Lower lobe of right lung (tissue), 2 donors: ENCODE measurements at regions not wholly inside any gene's neighbourhood (a gene's known extent, or its start where the extent isn't known, plus 50 kb on each side); places are given as distances from the start of the nearest gene placed in this dataset.
A peak's percentile ranks its signal among the peaks of the same experiment; 100 is the strongest.
"Not testable (repeated sequence)": the region's sequence is repeated elsewhere in the genome, so short reads cannot be mapped to it uniquely, and the experiment has no call there.

ENCODE experiments used
- ATAC-seq, 2 donors: fragments of 200-7000 bp; cut with Tn5 transposase; one replicate each; pipeline ENCODE4 v1.9.1; 2020 to 2022; ENCODE audit warnings: mild to moderate bottlenecking in 2 of 2, moderate library complexity in 2 of 2
- DNase-seq: peaks from one replicate; pipeline ENCODE4 v3.0.0-alpha.2; 2020
- H3K27ac ChIP-seq: fragments of 200-600 bp; one replicate; pipeline ENCODE4 v1.8.0; 2022
- H3K27me3 ChIP-seq: fragments of 200-600 bp; one replicate; pipeline ENCODE4 v1.8.0; 2022; ENCODE audit warnings: low read depth
- H3K36me3 ChIP-seq: fragments of 200-600 bp; one replicate; pipeline ENCODE4 v1.8.0; 2022; ENCODE audit warnings: mild to moderate bottlenecking
- H3K4me1 ChIP-seq: fragments of 200-600 bp; one replicate; pipeline ENCODE4 v1.8.0; 2022
- H3K4me3 ChIP-seq: fragments of 200-600 bp; one replicate; pipeline ENCODE4 v1.8.0; 2022; ENCODE audit warnings: mild to moderate bottlenecking
- H3K9me3 ChIP-seq: fragments of 200-600 bp; one replicate; pipeline ENCODE4 v1.8.0; 2022
- intact Hi-C: fragments of 100-400 bp; cut with DNase I; formaldehyde crosslinking; loops from one replicate; pipeline ENCODE4 v1.11.0; 2022
- donor health status: DM: no; HTN: yes; CAD: no; lungs with severe emphysema.

GRCh38 chr16:33913601-33914000, 454.2 kb downstream of the TP53TG3F start:
- ATAC-seq, H3K27me3 ChIP-seq, H3K9me3 ChIP-seq, DNase-seq, H3K27ac ChIP-seq, intact Hi-C loops, H3K36me3 ChIP-seq, H3K4me1 ChIP-seq, H3K4me3 ChIP-seq: not testable (repeated sequence)

GRCh38 chr16:33920761-33921545, 461.5 kb downstream of the TP53TG3F start:
- H3K9me3 ChIP-seq, H3K4me1 ChIP-seq, intact Hi-C loops, H3K36me3 ChIP-seq, H3K27me3 ChIP-seq, DNase-seq, H3K4me3 ChIP-seq, H3K27ac ChIP-seq: not testable (repeated sequence)
- ATAC-seq, result peak; percentile 53 to 55

- ATAC-seq, H3K27ac ChIP-seq, H3K9me3 ChIP-seq, H3K4me3 ChIP-seq, H3K27me3 ChIP-seq, H3K4me1 ChIP-seq, intact Hi-C loops, DNase-seq, H3K36me3 ChIP-seq: not testable (repeated sequence)
Observed at GRCh38 chr16:33922914-33923313, 463.5 kb downstream of the TP53TG3F start.

GRCh38 chr16:33928026-33928425, 468.6 kb downstream of the TP53TG3F start:
- H3K4me3 ChIP-seq, H3K27me3 ChIP-seq, H3K4me1 ChIP-seq, ATAC-seq, H3K36me3 ChIP-seq, DNase-seq, H3K27ac ChIP-seq, H3K9me3 ChIP-seq, intact Hi-C loops: not testable (repeated sequence)

GRCh38 chr16:33932191-33932590, 472.8 kb downstream of the TP53TG3F start:
- H3K27ac ChIP-seq, DNase-seq, intact Hi-C loops, H3K27me3 ChIP-seq, H3K36me3 ChIP-seq, H3K4me1 ChIP-seq, H3K9me3 ChIP-seq, H3K4me3 ChIP-seq, ATAC-seq: not testable (repeated sequence)

GRCh38 chr16:33933039-33933438, 473.6 kb downstream of the TP53TG3F start:
- H3K27ac ChIP-seq, ATAC-seq, DNase-seq, H3K4me3 ChIP-seq, H3K27me3 ChIP-seq, H3K36me3 ChIP-seq, H3K9me3 ChIP-seq, H3K4me1 ChIP-seq, intact Hi-C loops: not testable (repeated sequence)

- intact Hi-C loops, H3K27me3 ChIP-seq, ATAC-seq, H3K4me1 ChIP-seq, DNase-seq, H3K27ac ChIP-seq, H3K4me3 ChIP-seq, H3K9me3 ChIP-seq, H3K36me3 ChIP-seq: not testable (repeated sequence)
Observed at GRCh38 chr16:33935766-33936165, 476.4 kb downstream of the TP53TG3F start.

- H3K9me3 ChIP-seq, H3K4me3 ChIP-seq, DNase-seq, intact Hi-C loops, ATAC-seq, H3K27me3 ChIP-seq, H3K4me1 ChIP-seq, H3K36me3 ChIP-seq, H3K27ac ChIP-seq: not testable (repeated sequence)
Observed at GRCh38 chr16:33938097-33938496, 478.7 kb downstream of the TP53TG3F start.

- H3K27ac ChIP-seq, H3K9me3 ChIP-seq, DNase-seq, H3K36me3 ChIP-seq, H3K4me3 ChIP-seq, ATAC-seq, H3K4me1 ChIP-seq, H3K27me3 ChIP-seq, intact Hi-C loops: not testable (repeated sequence)
Observed at GRCh38 chr16:33961536-33961935, 502.1 kb downstream of the TP53TG3F start.

- H3K27ac ChIP-seq, ATAC-seq, H3K4me1 ChIP-seq, H3K27me3 ChIP-seq, H3K36me3 ChIP-seq, intact Hi-C loops, H3K4me3 ChIP-seq, H3K9me3 ChIP-seq, DNase-seq: not testable (repeated sequence)
Observed at GRCh38 chr16:33965534-33965933, 506.1 kb downstream of the TP53TG3F start.

- H3K9me3 ChIP-seq, DNase-seq, H3K36me3 ChIP-seq, H3K4me1 ChIP-seq, H3K4me3 ChIP-seq, H3K27me3 ChIP-seq, intact Hi-C loops, ATAC-seq, H3K27ac ChIP-seq: not testable (repeated sequence)
Observed at GRCh38 chr16:33966855-33967254, 507.4 kb downstream of the TP53TG3F start.

GRCh38 chr16:33974557-33974956, 515.1 kb downstream of the TP53TG3F start:
- intact Hi-C loops, H3K4me1 ChIP-seq: not testable (repeated sequence)

GRCh38 chr16:33975744-33976143, 516.3 kb downstream of the TP53TG3F start:
- H3K27ac ChIP-seq, H3K36me3 ChIP-seq, H3K4me3 ChIP-seq, H3K9me3 ChIP-seq, H3K4me1 ChIP-seq, intact Hi-C loops, DNase-seq, ATAC-seq, H3K27me3 ChIP-seq: not testable (repeated sequence)

More at GRCh38 chr16:33974557-33974956, 515.1 kb downstream of the TP53TG3F start:
- not testable (repeated sequence) for H3K9me3 ChIP-seq, H3K4me3 ChIP-seq, H3K27me3 ChIP-seq, H3K27ac ChIP-seq, ATAC-seq, H3K36me3 ChIP-seq, DNase-seq

GRCh38 chr16:33976521-33976920, 517.1 kb downstream of the TP53TG3F start:
- ATAC-seq, intact Hi-C loops, H3K9me3 ChIP-seq: not testable (repeated sequence)

More at GRCh38 chr16:33976521-33976920, 517.1 kb downstream of the TP53TG3F start:
- not testable (repeated sequence) for H3K36me3 ChIP-seq, H3K27ac ChIP-seq, H3K4me3 ChIP-seq, H3K4me1 ChIP-seq, H3K27me3 ChIP-seq
- peak; percentile 10 for DNase-seq
